ENCODE measurements at regions not wholly inside any gene's neighbourhood (a gene's known extent, or its start where the extent isn't known, plus 50 kb on each side); places are given as distances from the start of the nearest gene placed in this dataset.

- in situ Hi-C loops (cut with MboI; ENCODE audit: low sequenced_read_pairs), result no loop called here
- Histone ChIP-seq H3K4me3 (no peak overlapping the region), H3K4me1 (no peaks in the 10 kb centered on the region), H3K9me3 (no peaks in the 10 kb centered on the region), H3K36me3 (replicated peaks) (no peaks in the 10 kb centered on the region), H3K27me3 (ENCODE audit: low read depth) (peaks cover 49% of the 10 kb centered on the region)
- no peak for DNase-seq (ENCODE audit: low spot score in 2 of 2)
Observed at GRCh38 chr7:128163473-128163872, 77.6 kb upstream of the LEP start.

DNA sequence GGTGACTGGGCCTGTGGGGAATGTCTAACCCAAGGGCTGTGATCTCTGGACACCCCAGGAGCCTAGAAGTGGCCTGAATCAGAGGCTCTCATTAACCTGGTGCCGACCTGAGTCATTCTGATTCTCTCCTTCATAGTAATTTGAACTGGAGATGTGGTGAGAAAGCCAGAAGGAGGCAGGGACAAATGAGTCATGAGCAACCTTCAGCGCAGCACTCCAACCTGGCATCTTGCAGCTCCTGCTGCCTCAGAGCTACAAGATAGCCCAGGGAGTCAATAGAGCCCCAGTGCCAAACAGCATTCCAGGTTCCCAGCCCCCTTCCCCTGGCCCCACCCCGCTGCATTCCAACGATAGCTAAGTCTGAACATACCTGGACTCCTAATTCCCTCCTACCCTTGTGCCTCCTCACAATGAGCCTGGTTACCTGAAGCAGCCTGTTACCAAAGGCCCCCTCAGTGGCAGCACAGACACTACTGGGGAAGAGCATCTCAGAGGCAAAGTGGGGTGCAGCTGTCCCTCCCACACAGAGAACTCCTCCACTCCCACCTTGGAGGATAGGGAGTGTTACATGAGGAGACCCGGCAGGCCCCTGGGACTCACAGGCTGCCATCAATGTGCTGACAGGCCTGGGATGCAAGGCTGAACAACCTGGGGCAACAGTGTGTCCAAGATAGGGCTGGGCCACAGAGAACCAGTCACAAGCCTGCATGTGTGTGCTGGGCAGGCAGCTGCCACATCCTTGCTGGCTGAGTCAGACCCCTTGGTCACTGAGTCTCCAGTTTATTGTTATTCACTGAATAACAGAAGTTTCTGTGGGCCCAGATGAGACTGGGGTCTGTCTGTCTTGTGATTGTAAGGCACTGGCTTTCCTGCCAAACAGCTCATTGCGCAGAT lies 76.8 kb upstream of the LEP start:
- no peak for DNase-seq (ENCODE audit: low spot score in 2 of 2)
- Histone ChIP-seq H3K4me1 (no peaks in the 10 kb centered on the region), H3K4me3 (no peak overlapping the region), H3K27me3 (ENCODE audit: low read depth) (peaks cover 53% of the 10 kb centered on the region), H3K9me3 (no peaks in the 10 kb centered on the region), H3K36me3 (replicated peaks) (no peaks in the 10 kb centered on the region)
- in situ Hi-C loops (cut with MboI; ENCODE audit: low sequenced_read_pairs), result no loop called here

DNA sequence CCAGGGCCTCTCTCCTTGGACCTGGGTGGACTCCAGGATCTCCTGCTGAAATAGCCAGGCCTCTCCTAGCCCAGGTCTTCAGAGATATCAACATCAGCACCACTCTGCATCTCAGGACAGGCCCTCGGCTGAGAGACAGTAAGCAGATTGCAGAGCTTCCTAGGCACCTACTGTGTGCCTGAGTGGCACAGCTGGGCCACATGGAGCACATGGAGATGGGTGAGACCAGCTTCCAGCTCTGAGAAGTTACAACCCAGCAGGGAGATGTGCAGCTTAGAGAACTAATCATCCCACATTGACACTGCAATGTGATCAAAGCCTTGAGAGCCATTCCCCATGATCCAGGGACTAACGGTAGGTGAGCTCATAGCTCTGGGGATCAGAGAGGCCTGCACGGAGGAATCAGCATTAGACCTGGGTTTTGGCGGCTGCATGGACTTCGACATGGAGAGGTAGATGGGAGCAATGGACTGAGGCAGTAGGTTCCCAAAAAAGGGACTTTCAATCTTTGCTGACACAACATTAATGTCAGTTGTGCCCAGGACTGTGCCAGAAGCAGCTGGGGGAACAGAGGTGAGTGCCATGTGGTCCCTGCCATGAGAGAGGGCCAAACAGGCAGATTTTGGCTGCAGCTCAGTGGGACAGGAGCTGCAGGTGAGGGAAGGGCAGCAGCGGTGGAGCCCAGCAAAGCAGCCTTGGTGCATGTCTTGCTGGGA lies 76.0 kb upstream of the LEP start:
- Histone ChIP-seq H3K36me3 (replicated peaks) (no peaks in the 10 kb centered on the region), H3K27me3 (ENCODE audit: low read depth) (peaks cover 58% of the 10 kb centered on the region)
- in situ Hi-C loops (cut with MboI; ENCODE audit: low sequenced_read_pairs), result no loop called here

DNA sequence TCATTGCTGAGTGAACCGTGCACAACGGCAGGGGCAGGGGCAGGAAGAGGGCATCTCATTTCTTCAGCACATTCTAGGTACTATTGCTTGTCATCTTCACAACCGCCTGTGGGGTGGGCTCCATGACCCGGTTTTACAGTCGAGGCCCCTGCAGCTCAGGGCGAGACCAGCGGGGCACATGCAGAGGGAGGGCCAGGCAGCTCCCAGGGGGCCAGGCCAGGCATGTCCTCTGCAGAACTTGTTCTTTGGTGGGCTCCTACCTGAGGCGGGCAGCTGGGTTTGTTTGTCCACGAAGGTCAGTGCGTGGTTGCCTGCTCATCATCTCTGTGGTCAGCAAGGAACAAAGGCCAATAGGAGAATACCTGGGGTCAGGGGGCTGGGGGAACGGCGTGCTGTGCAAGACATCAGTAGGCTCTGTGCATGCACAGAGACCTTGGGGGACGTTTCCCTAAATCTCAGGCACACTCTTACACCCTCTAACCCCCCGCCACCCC lies 75.1 kb upstream of the LEP start:
- peaks cover 60% of the 10 kb centered on the region for H3K27me3 ChIP-seq (ENCODE audit: low read depth)
- in situ Hi-C loops (cut with MboI; ENCODE audit: low sequenced_read_pairs), result no loop called here
- H3K36me3 ChIP-seq (replicated peaks), result no peaks in the 10 kb centered on the region
- no peak for DNase-seq (ENCODE audit: low spot score in 2 of 2)
- H3K4me1 ChIP-seq, result no peaks in the 10 kb centered on the region
- H3K4me3 ChIP-seq, result no peak overlapping the region
- no peaks in the 10 kb centered on the region for H3K9me3 ChIP-seq

More for the DNA sequence above, 76.0 kb upstream of the LEP start:
- DNase-seq (ENCODE audit: low spot score in 2 of 2), result no peak
- Histone ChIP-seq H3K4me3 (no peak overlapping the region), H3K4me1 (no peaks in the 10 kb centered on the region), H3K9me3 (no peaks in the 10 kb centered on the region)

GRCh38 chr7:128166603-128167041 lies 74.5 kb upstream of the LEP start:
- in situ Hi-C loops (cut with MboI; ENCODE audit: low sequenced_read_pairs), result no loop called here
- Histone ChIP-seq H3K4me1 (no peaks in the 10 kb centered on the region), H3K36me3 (replicated peaks) (no peaks in the 10 kb centered on the region), H3K9me3 (no peaks in the 10 kb centered on the region), H3K27me3 (ENCODE audit: low read depth) (peaks cover 64% of the 10 kb centered on the region), H3K4me3 (peak overlapping the region; percentile 14)
- DNase-seq (ENCODE audit: low spot score in 2 of 2), result no peak

- Histone ChIP-seq H3K4me3 (peak overlapping the region; percentile 14), H3K27me3 (ENCODE audit: low read depth) (peaks cover 64% of the 10 kb centered on the region)
- DNase-seq (ENCODE audit: low spot score in 2 of 2), result peak; percentile 9 to 31
Observed at GRCh38 chr7:128167042-128167701, 73.9 kb upstream of the LEP start.

GRCh38 chr7:128167791-128168666 lies 73.0 kb upstream of the LEP start:
- no peak for DNase-seq (ENCODE audit: low spot score in 2 of 2)
- no peaks in the 10 kb centered on the region for H3K36me3 ChIP-seq (replicated peaks)
- H3K4me1 ChIP-seq, result no peaks in the 10 kb centered on the region
- peaks cover 60% of the 10 kb centered on the region for H3K27me3 ChIP-seq (ENCODE audit: low read depth)
- in situ Hi-C loops (cut with MboI; ENCODE audit: low sequenced_read_pairs), result no loop called here
- no peaks in the 10 kb centered on the region for H3K9me3 ChIP-seq
- H3K4me3 ChIP-seq, result no peak overlapping the region

More at GRCh38 chr7:128167042-128167701, 73.9 kb upstream of the LEP start:
- H3K4me1 ChIP-seq, result no peaks in the 10 kb centered on the region
- no peaks in the 10 kb centered on the region for H3K9me3 ChIP-seq
- no peaks in the 10 kb centered on the region for H3K36me3 ChIP-seq (replicated peaks)
- in situ Hi-C loops (cut with MboI; ENCODE audit: low sequenced_read_pairs), result no loop called here

DNA sequence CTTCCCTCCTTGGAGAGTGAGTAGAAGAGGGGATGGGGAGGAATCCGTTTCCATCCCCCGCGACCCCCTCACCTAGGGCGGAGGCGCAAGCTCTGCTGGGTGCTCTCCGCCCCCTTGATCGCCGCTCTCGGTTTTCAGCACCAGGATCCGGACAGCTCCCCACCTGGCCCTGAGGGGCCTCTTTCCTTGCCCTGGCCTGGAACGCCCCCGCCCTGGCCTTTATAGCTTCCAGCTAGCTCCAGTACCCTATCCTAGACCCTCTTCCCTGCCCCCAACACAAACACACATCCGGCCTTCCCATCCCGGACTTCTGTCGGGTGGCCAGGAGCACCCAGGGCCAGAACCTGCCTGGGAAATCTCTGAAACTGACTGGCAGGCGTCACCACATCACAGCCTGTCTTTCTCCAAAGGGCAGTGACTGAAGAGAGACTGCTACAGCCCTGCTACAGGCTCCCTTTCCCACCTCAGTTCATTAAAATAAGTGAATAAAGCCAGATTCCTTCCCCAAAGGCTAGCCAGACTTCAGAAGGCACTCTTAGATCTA lies 72.3 kb upstream of the LEP start:
- Histone ChIP-seq H3K36me3 (replicated peaks) (no peaks in the 10 kb centered on the region), H3K27me3 (ENCODE audit: low read depth) (peaks cover 58% of the 10 kb centered on the region), H3K4me1 (no peaks in the 10 kb centered on the region), H3K9me3 (no peaks in the 10 kb centered on the region), H3K4me3 (no peak overlapping the region)
- in situ Hi-C loops (cut with MboI; ENCODE audit: low sequenced_read_pairs), result no loop called here
- DNase-seq (ENCODE audit: low spot score in 2 of 2), result peak in 1 of 2 experiments; percentile 82

DNA sequence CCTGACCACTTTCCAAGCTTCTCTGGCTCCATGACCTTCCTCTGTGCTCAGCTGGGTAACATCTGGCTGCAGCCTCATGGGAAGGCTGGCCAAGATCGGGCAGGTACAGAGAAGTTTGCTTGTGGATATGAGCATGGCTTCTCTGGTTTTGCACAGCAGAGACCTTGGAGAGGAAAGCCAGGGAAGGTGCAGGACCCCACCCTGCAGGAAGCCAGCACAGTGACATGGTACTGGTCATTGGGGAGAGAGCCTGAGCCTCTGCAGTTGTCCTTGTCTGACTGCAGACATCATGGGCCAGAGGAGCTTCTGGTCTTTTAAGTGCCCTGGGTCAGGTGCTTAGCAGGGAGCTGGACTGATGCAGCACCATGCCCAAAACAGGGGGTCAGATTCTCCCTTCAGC lies 70.6 kb upstream of the LEP start:
- H3K27me3 ChIP-seq (ENCODE audit: low read depth), result peaks cover 60% of the 10 kb centered on the region
- no peaks in the 10 kb centered on the region for H3K9me3 ChIP-seq

DNA sequence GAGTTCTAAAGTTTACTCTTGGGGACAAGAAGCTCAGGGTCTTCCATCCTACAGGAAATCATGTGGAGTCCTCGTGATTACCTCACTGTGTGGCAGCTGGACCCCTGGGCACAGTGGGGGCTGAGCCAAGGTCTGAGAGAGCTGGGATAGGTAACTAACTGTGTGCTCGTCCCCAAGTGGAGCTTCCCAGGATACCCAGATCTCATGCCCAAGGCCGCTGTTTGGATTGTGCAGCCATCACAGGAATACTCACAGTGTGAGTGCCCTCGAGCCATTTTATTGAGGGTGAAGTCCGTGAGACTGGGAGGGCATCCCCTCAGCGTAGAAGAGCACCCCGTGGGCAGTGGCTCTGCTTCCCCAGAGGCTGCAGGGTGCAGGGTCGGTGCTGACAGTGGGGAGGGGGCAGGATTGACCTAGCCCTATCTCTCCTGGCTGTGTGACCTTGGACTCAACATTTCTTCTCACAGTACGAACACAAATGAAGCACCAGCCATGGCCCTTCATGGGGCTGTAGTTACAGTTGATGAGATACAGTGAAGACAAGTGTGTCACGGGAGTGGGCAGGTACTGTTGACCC lies 69.6 kb upstream of the LEP start:
- in situ Hi-C loops (cut with MboI; ENCODE audit: low sequenced_read_pairs), result no loop called here
- Histone ChIP-seq H3K27me3 (ENCODE audit: low read depth) (peaks cover 51% of the 10 kb centered on the region), H3K4me1 (no peaks in the 10 kb centered on the region)

More for the DNA sequence above, 70.6 kb upstream of the LEP start:
- Histone ChIP-seq H3K4me1 (no peaks in the 10 kb centered on the region), H3K36me3 (replicated peaks) (no peaks in the 10 kb centered on the region), H3K4me3 (no peak overlapping the region)
- in situ Hi-C loops (cut with MboI; ENCODE audit: low sequenced_read_pairs), result no loop called here
- no peak for DNase-seq (ENCODE audit: low spot score in 2 of 2)

GRCh38 chr7:128172151-128172550 lies 68.9 kb upstream of the LEP start:
- in situ Hi-C loops (cut with MboI; ENCODE audit: low sequenced_read_pairs), result no loop called here
- Histone ChIP-seq H3K4me1 (no peaks in the 10 kb centered on the region), H3K9me3 (no peaks in the 10 kb centered on the region), H3K4me3 (no peak overlapping the region), H3K36me3 (replicated peaks) (no peaks in the 10 kb centered on the region), H3K27me3 (ENCODE audit: low read depth) (peaks cover 43% of the 10 kb centered on the region)
- no peak for DNase-seq (ENCODE audit: low spot score in 2 of 2)

More for the DNA sequence above, 69.6 kb upstream of the LEP start:
- DNase-seq (ENCODE audit: low spot score in 2 of 2), result no peak
- Histone ChIP-seq H3K9me3 (no peaks in the 10 kb centered on the region), H3K4me3 (no peak overlapping the region), H3K36me3 (replicated peaks) (no peaks in the 10 kb centered on the region)

DNA sequence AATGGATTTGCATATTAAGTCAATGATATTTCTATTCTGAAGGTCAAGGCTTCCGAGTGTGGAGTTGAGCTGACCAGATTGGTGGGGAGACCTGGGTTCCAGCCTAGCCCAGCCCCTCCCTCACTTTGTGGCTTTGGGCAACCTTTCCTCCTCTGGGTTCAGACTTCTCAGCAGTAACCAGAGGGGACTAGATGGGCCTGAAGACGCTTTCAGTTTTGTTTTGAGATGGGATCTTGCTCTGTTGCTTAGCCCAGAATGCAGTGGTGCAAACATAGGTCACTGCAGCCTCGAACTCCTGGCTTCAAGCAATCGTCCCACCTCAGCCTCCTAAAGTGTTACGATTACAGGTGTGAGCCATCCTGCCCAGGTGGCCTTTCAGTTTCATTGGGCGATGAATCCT lies 68.1 kb upstream of the LEP start:
- in situ Hi-C loops (cut with MboI; ENCODE audit: low sequenced_read_pairs), result no loop called here
- Histone ChIP-seq H3K4me1 (no peaks in the 10 kb centered on the region), H3K27me3 (ENCODE audit: low read depth) (peaks cover 44% of the 10 kb centered on the region), H3K9me3 (no peaks in the 10 kb centered on the region), H3K4me3 (no peak overlapping the region), H3K36me3 (replicated peaks) (no peaks in the 10 kb centered on the region)
- no peak for DNase-seq (ENCODE audit: low spot score in 2 of 2)
